HPDE6-E6E7 (cell line): ENCODE measurements at regions not wholly inside any gene's neighbourhood (a gene's known extent, or its start where the extent isn't known, plus 50 kb on each side); places are given as distances from the start of the nearest gene placed in this dataset.

Experiments
- DNase-seq: peaks from one replicate; pipeline ENCODE4 v3.0.0; 2011; ENCODE audit warnings: missing footprints; ENCODE audit errors: extremely low spot score

GRCh38 chr2:172204309-172204708, 101.6 kb upstream of the DLX2 start:
- no peak for DNase-seq

DNA sequence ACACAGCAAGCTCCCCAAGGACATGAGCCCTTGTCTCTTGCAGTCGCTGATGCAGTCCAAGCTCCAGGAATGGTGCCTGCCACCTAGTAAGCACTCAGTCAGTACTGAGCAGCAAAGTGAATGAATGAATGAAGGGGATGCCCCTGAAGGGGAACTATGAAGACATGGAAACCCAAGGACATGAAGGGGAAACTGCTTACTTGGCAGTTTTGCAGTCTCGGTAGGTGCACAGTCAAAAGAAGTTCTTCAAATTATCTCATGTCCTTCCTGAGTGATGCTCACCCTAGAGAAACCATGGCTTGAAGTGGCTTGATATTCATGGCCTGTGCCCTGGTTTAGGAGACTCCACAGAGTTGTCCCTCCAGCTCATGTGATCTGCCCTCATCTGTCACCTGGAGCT, 102.1 kb upstream of the DLX2 start:
- no peak for DNase-seq

DNA sequence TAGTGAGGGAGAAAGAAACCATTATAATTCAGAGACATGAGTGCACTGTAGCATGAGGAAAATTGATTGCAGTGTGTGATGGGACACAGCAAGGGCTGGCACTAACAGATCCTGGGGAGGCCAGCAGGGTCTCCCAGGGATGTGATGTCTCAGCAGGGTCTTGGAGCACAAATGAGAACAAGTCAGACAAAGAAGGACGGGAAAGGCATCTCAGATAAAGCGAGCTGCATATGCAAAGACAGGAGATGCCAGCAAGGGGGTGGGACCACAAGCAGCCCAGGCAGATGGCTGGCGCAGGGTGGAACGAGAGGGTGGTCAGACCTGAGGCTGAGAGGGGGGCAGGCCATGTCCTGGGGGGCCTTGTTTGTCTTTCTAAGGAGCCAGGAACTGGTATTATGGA, 102.6 kb upstream of the DLX2 start:
- DNase-seq, result no peak

GRCh38 chr2:172207911-172208310, 105.2 kb upstream of the DLX2 start:
- no peak for DNase-seq

DNA sequence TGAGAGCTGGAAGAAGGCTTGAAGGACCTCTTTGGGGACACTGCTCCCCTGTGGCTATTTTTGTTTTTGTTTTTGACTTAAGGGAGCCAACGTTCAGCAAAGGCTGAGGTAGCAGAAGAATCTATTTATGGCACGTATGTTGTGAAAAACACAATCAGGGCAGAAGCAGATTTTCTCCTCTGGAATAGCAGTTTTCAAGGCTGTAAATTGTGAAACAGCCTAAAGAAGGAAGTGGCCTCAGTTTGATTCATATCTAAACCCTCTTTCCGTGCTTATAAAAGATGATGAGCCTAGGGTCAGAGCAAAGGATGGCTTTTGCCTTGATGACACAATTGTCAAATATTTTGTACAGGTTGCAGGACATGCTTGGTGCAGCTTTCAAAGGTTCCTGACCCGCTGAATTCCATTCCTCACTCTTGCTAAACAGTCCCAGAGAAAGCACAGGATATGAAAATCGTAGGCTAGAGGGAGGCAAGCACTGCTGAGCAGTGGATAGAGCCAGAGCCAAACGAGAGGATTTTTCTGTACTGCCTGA, 106.2 kb upstream of the DLX2 start:
- DNase-seq, result no peak

DNA sequence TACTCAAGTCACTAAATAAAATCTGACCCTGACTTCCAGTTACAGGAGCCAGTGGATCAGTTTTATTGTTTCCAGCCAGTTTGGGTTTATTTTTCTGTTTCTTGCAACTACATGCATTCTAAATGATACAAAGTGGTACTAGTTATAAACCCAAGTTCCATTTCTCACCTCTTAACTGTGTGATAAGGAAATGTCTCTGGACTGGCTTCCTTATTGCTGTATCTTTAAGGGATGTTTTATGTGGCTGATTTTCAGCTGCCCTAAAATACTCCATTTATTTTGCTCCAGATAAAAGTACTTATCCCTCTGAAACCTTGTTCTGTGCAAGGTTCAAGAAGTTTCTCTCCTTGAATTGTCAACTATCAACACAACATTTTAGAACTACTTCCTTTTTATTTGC, 107.9 kb upstream of the DLX2 start:
- DNase-seq, result no peak

GRCh38 chr2:172211512-172211911, 108.8 kb upstream of the DLX2 start:
- DNase-seq, result no peak

DNA sequence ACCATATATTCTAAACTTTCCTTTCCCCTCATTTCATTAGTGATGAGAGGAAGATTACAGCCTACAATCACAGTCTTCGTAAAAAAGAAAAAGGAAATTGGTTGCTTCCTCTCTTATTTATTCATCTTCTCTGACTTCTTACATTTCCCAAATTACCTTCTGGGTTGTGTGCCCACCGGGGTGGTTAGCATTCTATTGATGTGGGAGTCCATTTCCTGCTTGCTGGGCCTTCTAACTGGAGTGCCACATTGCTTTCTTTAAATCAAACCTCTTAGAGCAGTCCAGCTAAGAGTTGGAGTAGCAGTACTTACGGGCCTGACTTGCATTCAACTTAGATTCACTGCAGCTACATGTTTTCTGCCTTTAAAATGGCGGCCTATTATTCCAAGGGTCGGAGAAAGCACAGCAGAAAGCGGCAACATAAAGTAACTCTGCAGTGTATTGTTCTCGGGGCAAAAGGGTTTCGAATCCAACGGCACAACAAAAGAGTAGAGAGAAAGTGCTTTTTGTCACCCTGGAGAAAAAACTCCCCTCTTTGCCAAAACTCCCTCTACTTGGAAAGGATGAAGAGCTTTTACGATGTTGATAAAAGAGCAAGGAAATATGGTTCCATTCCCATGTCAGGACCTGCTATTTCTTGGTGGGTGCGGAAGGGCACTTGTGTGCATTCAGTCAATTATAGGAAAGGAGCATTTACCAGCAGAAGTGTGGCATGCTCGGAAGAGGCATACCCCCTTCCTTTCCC, 110.6 kb upstream of the DLX2 start:
- no peak for DNase-seq

DNA sequence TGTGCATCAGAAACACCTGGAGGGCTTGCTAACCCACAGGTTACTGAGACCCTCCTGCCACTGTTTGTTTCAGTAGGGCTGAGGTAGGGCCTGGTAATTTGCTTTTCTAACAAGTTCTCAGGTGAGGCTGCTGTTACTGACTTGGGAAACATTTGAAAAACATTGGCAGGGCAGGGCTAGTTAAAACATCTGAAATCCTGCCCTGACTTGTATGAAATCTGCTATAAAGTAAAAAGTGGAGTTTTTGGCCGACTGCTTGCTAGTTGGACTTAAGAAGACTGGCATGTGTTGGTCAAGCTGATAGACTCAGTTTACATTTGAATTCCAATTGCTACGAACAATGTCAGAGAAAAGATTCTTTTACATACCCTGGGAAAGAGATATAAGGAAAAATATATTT, 111.6 kb upstream of the DLX2 start:
- no peak for DNase-seq

DNA sequence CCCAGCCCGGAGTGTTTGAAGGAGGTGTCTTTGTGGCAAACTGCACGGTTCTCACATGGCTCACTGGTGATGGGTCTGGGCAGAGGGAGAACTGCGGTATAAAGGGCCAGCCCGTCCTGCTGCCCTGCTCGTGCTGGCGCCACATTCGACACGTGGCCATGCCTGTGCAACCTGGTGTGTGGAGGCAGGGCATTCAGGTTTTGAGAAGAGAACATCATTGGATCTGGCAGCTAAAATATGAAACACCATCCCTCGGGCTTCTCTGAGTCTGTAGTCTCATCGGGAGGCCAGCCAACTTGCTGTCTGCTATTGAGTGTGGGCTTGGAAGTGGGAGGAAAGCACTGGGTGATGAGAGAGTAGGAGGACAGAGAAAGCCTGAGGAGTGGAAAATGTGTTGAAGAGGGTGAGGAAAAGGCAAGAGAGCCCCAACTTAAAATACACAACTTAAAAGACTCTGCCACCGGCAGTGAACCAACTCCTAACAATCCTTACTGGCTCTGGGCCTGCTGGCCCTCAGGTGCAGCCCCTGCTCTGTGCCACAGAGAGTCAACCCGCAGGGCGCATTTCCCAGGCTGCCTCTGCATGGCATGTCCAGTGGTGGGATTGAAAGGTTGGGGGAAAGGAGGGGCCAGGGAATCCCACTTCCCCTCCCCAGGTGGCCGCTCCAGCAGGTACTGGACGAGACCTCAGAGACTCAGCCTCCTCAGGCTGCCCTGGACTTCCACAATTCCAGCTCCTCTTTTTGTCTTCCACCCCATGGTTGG, 112.7 kb upstream of the DLX2 start:
- no peak for DNase-seq

DNA sequence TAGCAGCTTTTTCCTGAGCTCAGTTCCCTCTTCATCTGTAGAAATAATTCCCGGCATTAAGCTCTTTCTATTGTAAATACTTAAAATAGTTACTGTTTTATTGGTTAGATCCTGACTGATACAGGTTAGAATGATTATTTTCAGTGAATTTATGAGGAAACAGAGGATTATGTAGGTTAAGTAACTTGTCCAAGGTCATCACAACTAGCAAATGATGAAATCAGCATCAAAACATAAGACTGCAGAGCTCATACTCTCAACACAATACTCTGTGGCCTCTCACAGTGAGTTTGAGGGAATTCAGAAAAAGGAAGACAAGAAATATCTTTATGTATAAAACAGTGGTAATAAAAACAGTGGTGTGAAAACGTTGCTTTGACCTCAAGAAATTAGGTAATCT, 113.2 kb upstream of the DLX2 start:
- no peak for DNase-seq

GRCh38 chr2:172216477-172216876, 113.8 kb upstream of the DLX2 start:
- no peak for DNase-seq

DNA sequence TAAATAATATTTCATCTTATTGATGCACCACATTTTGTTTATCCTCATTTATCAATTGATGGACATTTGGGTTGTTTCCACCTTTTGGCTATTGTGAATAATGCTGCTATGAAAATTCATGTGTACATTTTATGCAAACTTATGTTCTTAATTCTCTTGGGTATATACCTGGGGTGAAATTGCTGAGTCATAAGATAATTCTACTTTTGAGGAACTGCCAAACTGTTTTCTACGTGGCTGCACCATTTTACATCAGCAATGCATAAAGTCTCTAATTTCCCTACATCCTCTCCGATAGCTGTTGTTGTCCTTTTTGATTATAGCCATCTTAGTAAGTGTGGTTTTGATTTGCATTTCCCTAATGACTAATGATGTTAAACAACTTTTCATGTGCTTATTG, 116.5 kb upstream of the DLX2 start:
- DNase-seq, result no peak

DNA sequence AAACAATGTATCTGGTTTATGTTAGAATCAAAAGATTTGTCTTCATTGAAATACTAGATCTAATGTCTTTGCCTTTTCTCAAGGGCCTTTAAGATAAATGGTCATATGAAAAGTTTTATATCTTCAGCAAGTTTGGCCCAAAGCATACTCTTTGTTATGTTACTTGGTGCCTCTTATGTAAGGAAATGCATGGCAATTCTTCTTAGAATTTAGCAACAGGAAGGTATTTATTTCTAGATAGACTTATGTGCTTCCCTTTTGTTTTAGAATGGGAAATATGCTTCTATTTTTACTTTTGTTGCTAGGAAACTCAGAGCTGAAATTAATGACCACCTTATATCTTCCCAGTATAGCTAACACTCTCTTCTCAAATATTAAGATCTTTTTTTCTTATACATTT, 117.4 kb upstream of the DLX2 start:
- no peak for DNase-seq

GRCh38 chr2:172223601-172224054, 120.9 kb upstream of the DLX2 start:
- DNase-seq, result no peak

- DNase-seq, result no peak
Measured at GRCh38 chr2:172225786-172226185, 123.1 kb upstream of the DLX2 start.

GRCh38 chr2:172226244-172227061, 123.8 kb upstream of the DLX2 start:
- no peak for DNase-seq

DNA sequence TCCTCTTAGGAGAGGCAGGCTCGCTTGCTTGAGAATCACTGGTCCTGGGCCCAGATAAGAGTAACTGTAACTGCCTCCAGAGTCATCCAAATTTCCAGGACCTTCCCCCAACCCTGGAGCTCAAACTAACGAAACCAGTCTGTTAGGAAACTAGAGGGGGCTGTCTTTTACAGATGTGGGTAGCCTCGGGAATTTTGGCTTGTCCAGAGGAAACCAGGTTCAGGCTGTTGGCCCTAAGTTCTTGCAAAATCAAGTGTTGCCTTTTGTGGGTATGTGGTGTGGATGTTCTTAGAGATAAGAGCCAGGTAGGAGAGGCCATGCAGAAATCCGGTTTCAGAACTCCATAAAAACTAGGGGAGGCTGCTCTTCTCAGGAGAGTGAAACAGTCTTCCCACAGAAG, 125.0 kb upstream of the DLX2 start:
- no peak for DNase-seq

- no peak for DNase-seq
Measured at GRCh38 chr2:172228177-172228808, 125.6 kb upstream of the DLX2 start.

GRCh38 chr2:172229125-172229524, 126.4 kb upstream of the DLX2 start:
- no peak for DNase-seq

DNA sequence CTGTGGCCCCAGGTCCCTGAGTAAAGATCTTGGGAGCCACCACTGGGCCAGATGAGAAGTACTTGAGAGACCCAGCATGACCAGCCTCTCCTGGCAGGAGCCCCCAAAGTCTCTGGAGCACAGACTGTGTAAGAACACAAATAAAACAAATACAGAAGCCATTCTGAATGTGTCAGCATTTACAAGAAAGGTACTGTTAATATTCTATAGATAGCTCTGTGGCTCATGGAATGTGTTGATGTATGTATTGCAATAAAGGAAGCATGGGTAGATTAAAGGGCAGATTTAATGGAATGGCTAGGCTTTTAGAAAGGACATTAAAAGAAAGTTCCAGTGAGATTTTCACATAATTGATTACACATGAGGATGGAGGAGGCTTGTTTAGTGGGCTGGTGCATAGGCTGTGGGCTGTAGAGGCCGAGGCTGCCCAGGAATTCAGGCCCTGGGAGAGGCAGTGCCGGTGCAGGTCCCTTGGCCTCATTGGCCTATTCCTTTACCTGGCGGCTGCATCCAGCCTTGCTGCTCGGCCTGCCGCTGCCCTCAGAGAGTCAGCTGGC, 127.7 kb upstream of the DLX2 start:
- DNase-seq, result no peak
